ENCODE measurements at regions not wholly inside any gene's neighbourhood (a gene's known extent, or its start where the extent isn't known, plus 50 kb on each side); places are given as distances from the start of the nearest gene placed in this dataset.

- no peak for TF ChIP-seq CTCF (IDR thresholded peaks at IDR 0.05)
- no peak for TF ChIP-seq POLR2A (IDR thresholded peaks at IDR 0.05)
- no peak for TF ChIP-seq EP300 (IDR thresholded peaks at IDR 0.05)
Measured at GRCh38 chr14:53884601-53885000, 72.0 kb downstream of the BMP4 start.
